WI38 (cell line): ENCODE measurements at regions not wholly inside any gene's neighbourhood (a gene's known extent, or its start where the extent isn't known, plus 50 kb on each side); places are given as distances from the start of the nearest gene placed in this dataset.

Source experiments
- H3K4me3 ChIP-seq: 2 replicates; pipeline ENCODE4 v1.5.1; 2011; ENCODE audit warnings: low read depth, mild to moderate bottlenecking, control low read depth, low read length
- TF ChIP-seq, protein P1 (sequence below): IDR thresholded peaks from 2 replicates; pipeline ENCODE4 v1.5.1; 2012; ENCODE audit warnings: low read depth, mild to moderate bottlenecking, control low read depth, low read length

DNA sequence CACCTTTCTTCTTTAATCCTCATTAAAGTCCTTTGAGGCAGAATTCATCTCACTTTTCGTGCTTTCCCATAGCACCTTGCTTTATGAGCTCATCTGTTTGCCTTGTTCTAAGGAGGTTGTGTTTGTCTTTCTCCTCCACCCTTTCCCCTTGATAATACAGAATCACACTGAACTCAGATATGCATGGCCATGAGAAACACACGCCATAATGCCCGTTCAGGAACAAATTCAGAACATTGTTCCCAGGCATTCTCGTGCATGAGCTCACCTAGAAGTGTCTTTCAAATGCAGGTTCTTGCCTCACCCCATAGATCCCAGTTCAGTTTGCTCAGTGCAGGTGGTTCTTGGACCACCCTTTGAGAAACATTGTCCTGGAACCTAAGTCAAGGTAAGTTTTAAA lies 71.1 kb downstream of the TMEM114 start:
- no peak overlapping the region for H3K4me3 ChIP-seq
- TF ChIP-seq, protein P1, sequence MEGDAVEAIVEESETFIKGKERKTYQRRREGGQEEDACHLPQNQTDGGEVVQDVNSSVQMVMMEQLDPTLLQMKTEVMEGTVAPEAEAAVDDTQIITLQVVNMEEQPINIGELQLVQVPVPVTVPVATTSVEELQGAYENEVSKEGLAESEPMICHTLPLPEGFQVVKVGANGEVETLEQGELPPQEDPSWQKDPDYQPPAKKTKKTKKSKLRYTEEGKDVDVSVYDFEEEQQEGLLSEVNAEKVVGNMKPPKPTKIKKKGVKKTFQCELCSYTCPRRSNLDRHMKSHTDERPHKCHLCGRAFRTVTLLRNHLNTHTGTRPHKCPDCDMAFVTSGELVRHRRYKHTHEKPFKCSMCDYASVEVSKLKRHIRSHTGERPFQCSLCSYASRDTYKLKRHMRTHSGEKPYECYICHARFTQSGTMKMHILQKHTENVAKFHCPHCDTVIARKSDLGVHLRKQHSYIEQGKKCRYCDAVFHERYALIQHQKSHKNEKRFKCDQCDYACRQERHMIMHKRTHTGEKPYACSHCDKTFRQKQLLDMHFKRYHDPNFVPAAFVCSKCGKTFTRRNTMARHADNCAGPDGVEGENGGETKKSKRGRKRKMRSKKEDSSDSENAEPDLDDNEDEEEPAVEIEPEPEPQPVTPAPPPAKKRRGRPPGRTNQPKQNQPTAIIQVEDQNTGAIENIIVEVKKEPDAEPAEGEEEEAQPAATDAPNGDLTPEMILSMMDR, result no peak

DNA sequence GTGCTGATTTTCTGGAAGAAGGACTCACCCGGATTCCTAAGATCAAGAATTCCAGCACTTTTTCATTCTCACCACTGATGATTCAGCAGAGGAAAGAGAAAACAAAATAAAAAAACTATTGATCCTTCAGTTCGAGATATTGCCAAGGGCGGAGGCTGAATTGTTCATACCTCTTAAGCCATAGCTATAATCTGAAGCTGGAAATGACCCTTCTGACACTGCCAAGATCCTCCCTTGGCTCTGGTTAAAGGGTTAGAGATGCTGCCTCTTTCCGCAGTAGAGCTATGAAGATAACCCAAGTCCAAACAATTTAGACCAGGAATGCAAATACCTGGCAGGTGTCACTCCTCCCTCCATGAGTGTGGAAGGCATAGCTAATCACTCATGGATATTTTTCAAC lies 73.0 kb downstream of the TMEM114 start:
- H3K4me3 ChIP-seq, result no peak overlapping the region
- TF ChIP-seq, protein P1, result no peak

DNA sequence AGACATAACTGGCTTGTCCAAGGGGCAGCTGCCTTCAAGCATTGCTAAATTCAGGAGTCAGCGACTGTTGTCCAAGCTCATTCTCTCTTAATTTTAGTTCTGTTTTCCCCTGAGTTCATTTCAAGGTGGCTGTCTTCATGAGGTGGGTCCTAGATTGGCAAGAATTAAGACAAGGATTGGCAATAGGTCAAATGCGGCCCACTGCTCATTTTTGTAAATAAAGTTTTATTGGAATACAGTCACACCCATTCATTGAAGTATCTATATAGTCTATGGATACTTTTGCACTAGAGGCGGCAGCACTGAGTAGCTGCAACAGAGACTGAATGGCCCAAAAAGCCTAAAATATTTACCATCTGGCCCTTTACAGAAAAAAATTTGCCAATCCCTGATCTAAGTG lies 73.8 kb downstream of the TMEM114 start:
- H3K4me3 ChIP-seq, result no peak overlapping the region
- TF ChIP-seq, protein P1, result no peak

DNA sequence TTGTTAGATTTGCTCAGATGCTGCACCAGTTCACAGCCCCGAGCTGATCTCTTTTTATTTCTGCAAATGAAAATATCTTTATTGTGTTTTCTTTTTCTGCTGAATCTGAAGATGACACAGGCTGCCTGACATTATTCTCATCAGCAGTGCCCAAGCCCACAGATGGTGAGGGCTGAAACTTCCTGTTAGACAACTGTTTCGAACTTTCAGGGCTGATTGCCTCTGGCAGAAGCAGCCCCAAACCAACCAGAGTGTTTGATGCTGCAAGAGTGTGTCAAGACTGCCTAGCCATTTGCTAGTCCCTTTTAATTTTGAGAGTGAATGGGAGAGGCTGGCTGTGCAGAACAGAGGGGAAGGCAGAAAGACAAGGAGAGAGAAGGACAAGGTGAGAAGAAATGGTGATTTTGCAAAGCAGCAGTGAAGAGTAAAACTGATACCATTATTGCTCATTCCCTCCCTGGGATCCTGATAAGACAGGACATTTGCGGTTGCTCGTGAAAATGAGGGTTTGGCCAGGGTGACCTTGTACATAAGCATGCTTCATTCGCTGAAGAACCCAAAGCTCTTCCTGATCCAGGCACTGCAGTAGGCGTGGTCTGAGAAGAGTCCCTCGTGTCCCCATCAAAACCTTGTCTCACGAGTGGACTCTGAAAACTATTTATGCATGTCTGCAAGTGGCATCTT lies 77.2 kb downstream of the TMEM114 start:
- TF ChIP-seq, protein P1, result no peak

DNA sequence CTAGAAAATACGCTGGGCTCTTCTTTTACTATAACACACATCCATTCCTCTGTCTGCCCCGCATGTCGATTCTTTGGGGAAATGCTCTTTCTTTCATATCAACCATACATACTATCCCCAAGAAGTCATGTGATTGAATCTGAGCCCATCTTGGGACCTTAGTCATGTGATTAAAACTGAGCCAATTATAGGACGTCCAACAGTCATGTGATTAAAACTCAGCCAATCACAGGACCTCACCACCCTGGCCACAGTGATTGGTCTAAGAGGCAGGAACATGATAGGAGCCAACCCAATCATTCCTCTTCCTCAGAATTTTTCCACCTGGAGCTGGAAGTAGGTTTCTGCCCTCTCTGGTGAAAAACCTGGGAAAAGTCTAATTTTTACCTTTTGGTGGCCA lies 78.8 kb downstream of the TMEM114 start:
- TF ChIP-seq, protein P1, result no peak
- H3K4me3 ChIP-seq, result no peak overlapping the region

More for the DNA sequence above, 77.2 kb downstream of the TMEM114 start:
- H3K4me3 ChIP-seq, result no peak overlapping the region

DNA sequence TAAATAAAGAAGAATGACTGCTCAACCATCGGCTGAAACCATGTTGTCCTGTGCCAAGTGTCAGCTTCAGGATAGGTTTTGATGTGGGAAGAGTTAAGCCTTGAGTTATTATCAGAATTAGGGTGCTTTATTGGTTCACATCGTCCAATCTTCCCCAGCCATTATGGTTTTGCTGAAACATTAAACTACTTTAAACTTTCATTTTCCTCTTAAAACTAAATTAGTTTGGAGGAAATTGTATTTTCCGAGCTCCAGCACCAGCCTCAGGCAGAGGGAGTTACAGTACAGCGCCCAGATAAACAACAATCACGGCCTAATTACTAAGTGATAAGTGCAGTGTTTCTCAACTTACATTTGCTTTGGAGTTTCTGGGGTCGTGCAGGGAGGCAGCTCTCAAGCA lies 80.2 kb downstream of the TMEM114 start:
- TF ChIP-seq, protein P1, result no peak
- H3K4me3 ChIP-seq, result no peak overlapping the region

DNA sequence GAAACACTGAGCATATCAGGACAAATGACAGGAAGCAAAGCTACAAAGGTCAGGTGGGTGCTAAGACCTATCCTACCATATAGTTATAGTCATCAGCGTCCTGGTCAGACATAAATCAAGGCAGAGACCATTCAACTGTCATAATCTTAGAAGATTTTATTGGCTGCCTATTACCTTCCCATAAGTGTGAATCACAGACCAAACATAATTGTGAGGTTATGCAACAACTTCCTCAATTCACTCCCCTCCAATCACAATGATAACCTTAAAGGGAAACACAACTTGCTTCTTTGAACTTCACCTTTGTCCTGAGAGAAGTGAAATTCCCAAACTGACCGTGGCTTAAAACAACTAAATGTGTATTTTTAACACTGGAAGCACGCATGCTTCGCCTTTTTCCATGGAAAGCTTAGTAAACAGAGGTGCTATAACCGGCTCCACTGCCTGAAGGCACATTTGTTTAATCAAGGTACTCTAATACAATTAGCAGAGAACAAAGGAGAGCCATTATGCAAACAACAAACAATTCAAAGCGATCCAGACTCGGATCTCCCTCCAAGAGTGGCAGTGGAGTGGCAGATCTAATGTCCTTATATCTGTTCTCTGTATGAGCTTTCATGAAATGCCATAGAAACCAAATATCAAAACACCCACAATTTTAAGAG lies 84.9 kb downstream of the TMEM114 start:
- TF ChIP-seq, protein P1, result no peak
- H3K4me3 ChIP-seq, result no peak overlapping the region
